Stimulated activated CD4-positive, alpha-beta T cell treated with anti-CD3 and anti-CD28 coated beads, Interleukin-15, amount 100 ng/mL, for 24 hours (primary cell): ENCODE measurements at regions not wholly inside any gene's neighbourhood (a gene's known extent, or its start where the extent isn't known, plus 50 kb on each side); places are given as distances from the start of the nearest gene placed in this dataset.

Source experiments
- DNase-seq: peaks from one replicate; pipeline ENCODE4 v3.0.0-alpha.2; 2020

DNA sequence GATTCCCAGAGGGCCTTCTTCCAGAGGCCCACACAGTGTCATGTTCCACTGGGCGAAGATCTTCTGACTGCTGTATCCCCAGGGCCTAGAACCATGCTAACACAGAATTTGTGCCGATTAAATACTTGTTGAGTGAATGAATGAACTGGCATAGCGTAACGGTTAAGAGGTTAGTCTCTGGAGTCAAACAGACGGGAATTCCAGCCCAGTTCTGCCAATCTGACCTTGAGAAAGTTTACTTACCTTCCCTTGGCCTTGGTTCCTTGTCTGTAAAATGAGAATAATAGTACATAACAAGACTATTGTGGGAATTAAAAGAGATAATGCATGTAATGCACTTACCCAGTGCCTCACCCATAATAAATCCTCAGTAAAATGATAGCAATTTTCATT is 58.3 kb upstream of the PLAC1 start:
- no peak for DNase-seq

DNA sequence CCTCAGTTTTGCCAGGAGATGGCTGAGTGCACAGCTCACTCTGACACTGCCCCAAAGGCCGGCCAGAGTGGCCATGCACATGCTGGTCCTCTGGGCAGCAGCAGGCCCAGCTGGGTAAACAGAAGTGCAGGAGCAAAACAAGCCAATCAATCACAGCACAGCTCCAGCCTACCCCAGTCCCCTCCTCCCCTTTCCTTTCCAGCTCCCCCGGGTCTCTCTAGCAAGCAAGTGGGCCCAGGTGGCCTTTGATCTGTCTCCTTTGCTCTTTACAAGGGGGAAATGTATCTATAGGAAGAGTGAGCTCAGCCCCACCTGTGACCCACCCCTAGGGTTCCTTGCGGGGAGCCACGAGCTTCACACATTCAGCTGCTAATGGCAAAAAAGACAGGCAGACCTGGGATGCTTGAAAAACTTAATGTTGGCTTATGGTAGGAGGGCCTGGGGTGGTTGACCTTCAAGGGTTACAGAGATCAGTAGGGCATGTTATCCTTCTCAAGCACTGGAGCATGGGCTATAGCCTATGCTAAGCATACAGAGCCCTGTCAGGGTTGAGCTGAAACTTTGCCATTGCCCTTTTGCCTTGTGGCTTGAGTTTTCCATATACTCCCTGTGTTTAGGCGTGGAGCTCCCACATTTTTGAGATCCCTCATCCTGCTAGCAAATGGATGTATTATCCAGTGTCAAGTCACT is 57.8 kb upstream of the PLAC1 start:
- no peak for DNase-seq

DNA sequence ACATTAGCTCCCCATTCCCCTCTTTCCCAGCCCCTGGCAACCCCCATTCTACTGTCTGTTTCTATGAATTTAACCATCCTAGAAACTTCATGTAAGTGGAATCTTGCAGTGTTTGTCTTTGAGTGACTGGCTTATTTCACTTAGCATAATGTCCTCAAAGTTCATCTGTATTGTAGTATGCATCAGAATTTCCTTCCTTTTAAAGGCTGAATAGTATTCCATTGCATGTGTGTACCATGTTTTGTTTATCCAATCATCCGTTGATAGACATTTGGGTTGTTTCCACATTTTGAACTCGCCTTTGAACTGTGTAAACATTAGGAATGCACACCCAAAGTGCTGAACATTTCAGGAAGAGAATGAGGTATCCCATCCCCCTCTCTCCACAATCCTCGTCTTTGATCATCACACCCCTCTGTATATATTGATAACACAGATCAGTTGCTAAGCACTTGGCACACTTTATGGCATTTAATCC is 56.4 kb upstream of the PLAC1 start:
- DNase-seq = no peak

DNA sequence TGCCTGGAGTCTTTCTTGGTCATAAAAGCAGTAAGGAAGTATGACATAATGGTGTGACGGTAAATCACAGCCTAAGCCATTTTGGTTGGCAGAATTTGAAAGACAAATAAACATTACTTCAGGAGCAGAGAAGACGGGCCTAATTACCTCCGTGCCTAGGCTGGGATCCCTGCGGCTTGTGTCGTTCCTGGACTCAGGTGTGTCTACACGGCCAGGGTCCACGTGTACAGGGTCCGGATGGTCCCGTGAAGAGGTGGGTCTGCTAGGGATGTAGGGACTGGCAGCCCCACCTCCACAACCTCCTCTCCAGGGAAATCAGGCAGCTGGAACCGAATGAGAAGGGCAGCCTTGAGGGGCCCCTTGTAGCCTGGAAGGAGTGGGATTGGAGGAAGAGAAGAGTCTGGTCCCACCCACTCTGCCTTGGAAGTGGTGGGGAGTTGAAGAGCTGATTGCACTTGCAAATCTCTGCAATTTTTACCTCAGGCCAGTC is 55.4 kb upstream of the PLAC1 start:
- no peak for DNase-seq

DNA sequence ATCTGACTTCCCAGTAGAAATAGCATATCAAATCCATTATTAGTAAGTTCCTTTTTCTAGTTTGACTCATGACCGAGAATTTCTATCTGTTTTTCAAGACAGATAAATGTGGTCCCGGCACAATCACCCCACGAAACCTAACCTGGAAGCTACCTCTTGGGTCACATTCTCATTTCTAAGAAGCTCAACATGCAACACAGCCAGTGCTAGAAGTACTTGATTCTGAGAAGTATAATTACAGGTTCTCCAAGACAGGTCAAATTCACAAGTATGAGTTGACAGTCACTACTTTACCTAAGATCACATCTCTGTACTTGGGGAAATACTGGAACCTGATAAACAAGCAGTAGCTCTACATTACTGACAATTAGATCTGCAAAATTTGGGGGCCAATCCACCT is 54.0 kb upstream of the PLAC1 start:
- no peak for DNase-seq

DNA sequence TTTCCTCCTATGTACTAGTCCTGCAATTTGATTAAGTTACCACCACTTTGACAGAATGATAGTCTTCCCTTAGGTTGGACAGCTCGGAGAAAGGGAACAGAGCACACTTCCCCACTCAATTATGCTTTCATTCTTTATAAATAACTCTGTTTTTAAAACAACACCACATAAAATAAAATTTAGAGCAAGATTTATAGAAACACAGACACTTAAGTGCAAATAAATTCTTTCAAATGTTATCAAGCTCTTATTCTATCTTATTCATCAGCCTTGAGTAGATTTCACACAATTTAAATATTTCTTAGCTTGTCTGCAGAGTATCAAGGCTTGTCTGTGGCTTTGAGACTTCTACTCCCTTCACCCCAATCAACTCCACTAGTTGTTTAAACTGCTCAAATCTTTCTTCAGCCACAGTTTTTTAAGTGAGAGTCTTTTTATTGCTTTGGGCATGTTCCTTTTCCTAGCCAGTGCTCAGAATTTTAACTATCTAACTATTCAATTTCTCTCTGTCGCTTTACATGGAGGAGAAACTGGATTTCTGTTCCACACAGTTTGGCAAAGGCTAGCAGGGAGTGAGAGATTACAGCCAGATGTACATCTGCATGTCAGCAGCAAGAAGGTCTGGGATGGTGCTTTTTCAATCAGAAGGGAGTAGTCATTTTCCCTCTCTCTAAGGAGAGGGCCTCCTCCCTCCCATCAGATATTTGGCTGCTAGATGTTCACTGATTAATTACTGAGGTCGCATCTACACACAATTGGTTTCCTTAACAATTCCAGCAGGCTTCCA is 53.1 kb upstream of the PLAC1 start:
- no peak for DNase-seq
